SU-DHL-6 (cell line): ENCODE measurements at regions not wholly inside any gene's neighbourhood (a gene's known extent, or its start where the extent isn't known, plus 50 kb on each side); places are given as distances from the start of the nearest gene placed in this dataset.

Experiments
- CTCF ChIP-seq: fragments of 200-600 bp; sonication (generic); IDR thresholded peaks from one replicate; pipeline ENCODE4 v1.5.1; 2017; ENCODE audit warnings: antibody characterized with exemption, mild to moderate bottlenecking, low read length, moderate library complexity; ENCODE audit not compliant: insufficient read depth, poor library complexity, severe bottlenecking
- EZH2phosphoT487 ChIP-seq: fragments of 200-600 bp; sonication (generic), shearing (Covaris generic); conservative IDR thresholded peaks from 2 replicates; pipeline ENCODE4 v1.6.1; 2018; ENCODE audit warnings: mild to moderate bottlenecking, antibody characterized with exemption, low read length, moderate library complexity, mixed read lengths

DNA sequence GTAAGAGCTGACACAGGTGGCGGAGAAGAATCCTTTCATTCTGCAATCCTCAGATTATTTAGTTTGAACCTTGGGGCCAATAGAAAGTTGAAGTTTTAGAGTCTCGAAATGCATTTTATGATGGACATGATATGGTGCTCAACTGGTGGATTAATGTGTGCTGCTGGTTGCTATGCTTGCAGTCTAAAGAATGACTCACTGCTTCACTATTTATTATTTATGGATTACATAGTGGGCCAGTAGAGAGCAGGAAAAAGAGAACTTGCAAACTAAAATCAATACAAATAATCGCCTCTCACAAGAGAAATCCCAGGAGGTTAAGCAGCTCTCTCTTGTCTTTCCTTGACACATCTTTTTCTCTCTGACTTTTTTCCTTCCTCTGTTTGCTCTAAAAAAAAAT, 2326.8 kb upstream of the AGA start:
- no peak for TF ChIP-seq CTCF
- TF ChIP-seq EZH2phosphoT487, result no peak
